Glutamatergic neuron (in vitro differentiated cells): ENCODE measurements at regions not wholly inside any gene's neighbourhood (a gene's known extent, or its start where the extent isn't known, plus 50 kb on each side); places are given as distances from the start of the nearest gene placed in this dataset.
A peak's percentile ranks its signal among the peaks of the same experiment; 100 is the strongest.
"Not testable (repeated sequence)": the region's sequence is repeated elsewhere in the genome, so short reads cannot be mapped to it uniquely, and the experiment has no call there.

Source experiments
- DNase-seq: peaks from one replicate; pipeline ENCODE4 v3.0.0; 2022
- H3K27ac Mint-ChIP-seq: one replicate; pipeline ENCODE4 v1.8.0; 2020; ENCODE audit warnings: mild to moderate bottlenecking, mixed read lengths, inconsistent platforms; ENCODE audit not compliant: unreplicated experiment
- H3K27me3 Mint-ChIP-seq: one replicate; pipeline ENCODE4 v1.8.0; 2020; ENCODE audit warnings: mild to moderate bottlenecking, moderate library complexity, mixed read lengths, inconsistent platforms; ENCODE audit not compliant: unreplicated experiment
- H3K36me3 Mint-ChIP-seq: one replicate; pipeline ENCODE4 v1.8.0; 2020; ENCODE audit warnings: mild to moderate bottlenecking, mixed read lengths, inconsistent platforms; ENCODE audit not compliant: unreplicated experiment
- H3K4me1 Mint-ChIP-seq: one replicate; pipeline ENCODE4 v1.8.0; 2020; ENCODE audit warnings: mild to moderate bottlenecking, low read depth, mixed read lengths, inconsistent platforms; ENCODE audit not compliant: unreplicated experiment
- H3K4me3 Mint-ChIP-seq: one replicate; pipeline ENCODE4 v1.8.0; 2020; ENCODE audit warnings: mild to moderate bottlenecking, mixed read lengths, inconsistent platforms; ENCODE audit not compliant: unreplicated experiment
- H3K9me3 Mint-ChIP-seq: one replicate; pipeline ENCODE4 v1.8.0; 2020; ENCODE audit warnings: mild to moderate bottlenecking, moderate library complexity, mixed read lengths, inconsistent platforms; ENCODE audit not compliant: unreplicated experiment
- TF ChIP-seq, protein P1 (sequence below): fragments of 200-600 bp; sonication (generic); IDR thresholded peaks from one replicate; pipeline ENCODE4 v1.5.0; 2021; ENCODE audit not compliant: partially characterized antibody, unreplicated experiment

DNA sequence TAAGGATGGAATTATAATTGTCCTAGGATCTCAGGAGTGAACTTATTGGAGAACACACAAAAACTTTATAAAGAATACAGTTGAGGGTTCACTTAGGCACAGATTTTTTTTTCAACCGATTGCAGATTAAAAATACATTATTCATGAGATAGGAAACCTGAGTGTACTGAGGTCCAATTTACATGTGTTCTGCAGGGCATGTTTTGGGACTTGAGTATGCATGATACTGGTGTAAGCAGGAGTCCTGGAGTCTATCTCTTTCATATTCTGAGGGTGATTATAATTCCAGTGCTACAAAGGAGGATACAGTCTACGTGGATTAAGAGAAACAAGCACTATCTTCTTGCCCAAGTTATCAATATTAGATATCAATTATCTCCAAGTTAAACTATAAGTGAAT, 139.3 kb upstream of the HSFY2 start:
- Mint-ChIP-seq H3K4me3 (no peak overlapping the region), H3K9me3 (no peaks in the 10 kb centered on the region), H3K27ac (no peak overlapping the region), H3K36me3 (no peaks in the 10 kb centered on the region), H3K27me3 (no peaks in the 10 kb centered on the region), H3K4me1 (no peaks in the 10 kb centered on the region)
- no peak for DNase-seq
- TF ChIP-seq, protein P1, sequence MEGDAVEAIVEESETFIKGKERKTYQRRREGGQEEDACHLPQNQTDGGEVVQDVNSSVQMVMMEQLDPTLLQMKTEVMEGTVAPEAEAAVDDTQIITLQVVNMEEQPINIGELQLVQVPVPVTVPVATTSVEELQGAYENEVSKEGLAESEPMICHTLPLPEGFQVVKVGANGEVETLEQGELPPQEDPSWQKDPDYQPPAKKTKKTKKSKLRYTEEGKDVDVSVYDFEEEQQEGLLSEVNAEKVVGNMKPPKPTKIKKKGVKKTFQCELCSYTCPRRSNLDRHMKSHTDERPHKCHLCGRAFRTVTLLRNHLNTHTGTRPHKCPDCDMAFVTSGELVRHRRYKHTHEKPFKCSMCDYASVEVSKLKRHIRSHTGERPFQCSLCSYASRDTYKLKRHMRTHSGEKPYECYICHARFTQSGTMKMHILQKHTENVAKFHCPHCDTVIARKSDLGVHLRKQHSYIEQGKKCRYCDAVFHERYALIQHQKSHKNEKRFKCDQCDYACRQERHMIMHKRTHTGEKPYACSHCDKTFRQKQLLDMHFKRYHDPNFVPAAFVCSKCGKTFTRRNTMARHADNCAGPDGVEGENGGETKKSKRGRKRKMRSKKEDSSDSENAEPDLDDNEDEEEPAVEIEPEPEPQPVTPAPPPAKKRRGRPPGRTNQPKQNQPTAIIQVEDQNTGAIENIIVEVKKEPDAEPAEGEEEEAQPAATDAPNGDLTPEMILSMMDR, result no peak

DNA sequence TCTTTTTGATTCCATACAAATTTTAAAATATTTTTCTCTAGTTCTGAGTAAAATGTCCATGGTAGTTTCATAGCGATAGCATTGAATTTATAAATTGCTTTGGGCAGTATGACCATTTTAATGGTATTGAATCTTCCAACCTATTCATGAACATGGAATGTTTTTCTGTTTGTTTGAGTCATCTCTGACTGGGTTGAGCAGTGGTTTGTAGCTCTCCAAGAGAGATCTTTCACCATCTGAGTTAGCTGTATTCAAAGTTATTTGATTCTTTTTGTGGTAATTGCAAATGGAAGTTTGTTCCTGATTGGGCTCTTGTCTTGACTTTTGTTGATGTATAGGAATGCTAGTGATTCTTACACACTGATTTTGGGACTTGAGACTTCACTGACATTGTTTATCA, 136.3 kb upstream of the HSFY2 start:
- no peak for DNase-seq
- H3K36me3 Mint-ChIP-seq, result no peaks in the 10 kb centered on the region
- H3K27me3 Mint-ChIP-seq, result no peaks in the 10 kb centered on the region
- no peak overlapping the region for H3K27ac Mint-ChIP-seq
- TF ChIP-seq, protein P1, result no peak
- no peaks in the 10 kb centered on the region for H3K9me3 Mint-ChIP-seq
- no peak overlapping the region for H3K4me3 Mint-ChIP-seq
- H3K4me1 Mint-ChIP-seq, result peaks cover 2% of the 10 kb centered on the region

DNA sequence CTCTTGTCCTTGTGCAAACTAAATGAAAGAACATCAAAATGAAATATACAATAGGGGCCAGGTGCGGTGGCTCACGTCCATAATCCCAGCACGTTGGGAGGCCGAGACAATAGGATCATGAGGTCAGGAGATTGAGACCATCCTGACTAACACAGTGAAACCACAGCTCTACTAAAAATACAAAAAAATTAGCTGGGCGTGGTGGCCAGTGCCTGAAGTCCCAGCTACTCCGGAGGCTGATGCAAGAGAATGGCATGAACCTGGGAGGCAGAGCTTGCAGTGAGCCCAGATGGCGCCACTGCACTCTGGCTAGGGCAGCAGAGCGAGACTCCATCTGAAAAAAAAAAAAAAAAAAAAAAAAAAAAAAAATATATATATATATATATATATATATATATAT, 132.7 kb upstream of the HSFY2 start:
- not testable (repeated sequence) for H3K9me3 Mint-ChIP-seq, H3K4me3 Mint-ChIP-seq, H3K36me3 Mint-ChIP-seq, H3K27ac Mint-ChIP-seq, H3K27me3 Mint-ChIP-seq, DNase-seq
- peaks cover 21% of the 10 kb centered on the region for H3K4me1 Mint-ChIP-seq

DNA sequence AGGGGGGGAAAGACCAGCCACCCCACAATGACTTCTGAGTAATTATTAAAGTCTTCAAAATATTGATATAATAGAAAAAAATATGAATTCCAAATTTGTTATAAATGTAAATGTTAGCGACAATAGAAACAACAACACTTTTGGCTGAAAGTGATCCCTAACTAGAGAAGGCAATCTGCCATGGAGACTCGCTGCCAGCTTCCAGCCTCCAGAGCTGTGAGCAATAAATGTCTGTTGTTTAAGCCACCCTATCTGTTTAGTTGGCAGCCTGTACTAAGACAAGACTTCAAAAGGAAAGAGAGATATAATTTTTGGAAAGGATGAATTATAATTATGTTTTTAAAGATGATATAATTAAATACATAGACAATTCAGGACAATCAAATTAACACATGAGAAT, 130.8 kb upstream of the HSFY2 start:
- DNase-seq, result no peak
- Mint-ChIP-seq H3K4me1 (peaks cover 21% of the 10 kb centered on the region), H3K36me3 (no peaks in the 10 kb centered on the region), H3K4me3 (no peak overlapping the region), H3K9me3 (no peaks in the 10 kb centered on the region), H3K27me3 (no peaks in the 10 kb centered on the region), H3K27ac (peak overlapping the region; percentile 48)
- TF ChIP-seq, protein P1, result no peak

DNA sequence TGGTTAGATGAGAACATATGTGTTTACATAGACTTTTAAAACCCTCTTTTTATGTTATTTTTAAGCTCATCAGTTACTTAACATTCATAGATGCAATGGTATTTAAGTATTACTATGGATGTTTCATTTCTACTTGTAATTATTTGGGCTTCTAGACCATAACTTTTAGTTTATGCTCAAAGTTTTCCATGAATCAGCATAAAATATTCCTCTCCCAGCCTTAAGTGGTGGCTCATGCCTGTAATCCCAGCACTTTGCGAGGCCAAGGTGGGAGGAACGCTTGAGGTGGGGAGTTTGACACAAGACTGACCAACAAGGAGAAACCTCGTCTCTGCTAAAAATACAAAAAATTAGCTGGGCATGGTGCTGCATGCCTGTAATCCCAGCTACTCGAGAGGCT, 118.5 kb upstream of the HSFY2 start:
- peaks cover 1% of the 10 kb centered on the region for H3K9me3 Mint-ChIP-seq
- H3K4me1 Mint-ChIP-seq, result peaks cover 2% of the 10 kb centered on the region
- peaks cover 5% of the 10 kb centered on the region for H3K27me3 Mint-ChIP-seq
- H3K4me3 Mint-ChIP-seq, result no peak overlapping the region
- H3K36me3 Mint-ChIP-seq, result no peaks in the 10 kb centered on the region
- TF ChIP-seq, protein P1, result no peak
- no peak for DNase-seq
- H3K27ac Mint-ChIP-seq, result no peak overlapping the region

DNA sequence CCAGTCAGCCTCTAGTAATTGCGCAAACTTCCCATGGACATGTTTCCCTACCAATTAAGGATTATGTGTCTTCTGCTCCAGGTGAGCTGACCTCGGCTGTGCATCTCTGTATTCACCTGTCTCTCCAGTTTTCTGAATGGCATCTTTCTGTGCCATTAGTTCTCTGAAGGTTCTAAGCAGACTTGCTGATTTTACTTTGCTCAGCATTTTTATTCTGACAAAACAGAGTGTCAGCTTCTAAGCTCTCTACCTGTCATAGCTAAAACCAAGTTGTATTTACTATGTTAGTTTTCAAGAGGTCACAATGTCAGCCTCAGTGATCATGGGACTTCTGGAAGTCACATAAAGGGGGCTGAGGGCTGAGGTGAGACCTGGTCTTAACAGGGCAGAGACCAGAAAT, 116.0 kb upstream of the HSFY2 start:
- TF ChIP-seq, protein P1, result no peak
- Mint-ChIP-seq H3K27me3 (peaks cover 5% of the 10 kb centered on the region), H3K9me3 (peaks cover 1% of the 10 kb centered on the region), H3K4me1 (peaks cover 2% of the 10 kb centered on the region), H3K4me3 (no peak overlapping the region), H3K27ac (no peak overlapping the region), H3K36me3 (no peaks in the 10 kb centered on the region)
- no peak for DNase-seq
